Sigmoid colon (tissue), 6 donors: ENCODE measurements at regions not wholly inside any gene's neighbourhood (a gene's known extent, or its start where the extent isn't known, plus 50 kb on each side); places are given as distances from the start of the nearest gene placed in this dataset.

Source experiments
- DNase-seq: peaks from one replicate; pipeline ENCODE4 v3.0.0-alpha.2; 2019
- H3K27ac ChIP-seq, 4 donors: fragments of 200-600 bp; sonication (generic); one replicate each; pipeline ENCODE4 v1.5.1; 2016 to 2019; ENCODE audit warnings: mild to moderate bottlenecking in 1 of 4
- H3K27me3 ChIP-seq, 3 donors: fragments of 200-600 bp; sonication (generic); one replicate each; pipeline ENCODE4 v1.5.1; 2019; ENCODE audit warnings: mild to moderate bottlenecking in 1 of 3
- H3K36me3 ChIP-seq, 4 donors: fragments of 200-600 bp; sonication (generic); one replicate each; pipeline ENCODE4 v1.5.1; 2016 to 2019
- H3K4me1 ChIP-seq, 4 donors: fragments of 200-600 bp; sonication (generic); one replicate each; pipeline ENCODE4 v1.5.1; 2017 to 2019
- H3K4me3 ChIP-seq, 4 donors: fragments of 200-600 bp; sonication (generic); one replicate each; pipeline ENCODE4 v1.5.1; 2017 to 2019; ENCODE audit warnings: mild to moderate bottlenecking in 2 of 4, moderate library complexity in 1 of 4
- H3K9me3 ChIP-seq, 4 donors: fragments of 200-600 bp in 3 of 4; sonication (generic) in 3 of 4; one replicate each; pipeline versions ENCODE4 v1.5.1 to v1.6.1; 2013 to 2019
- CTCF ChIP-seq, 4 experiments: fragments of 450-650 bp in 3 of 4; fragments of 200-600 bp in 1 of 4; IDR thresholded peaks; one replicate each; pipeline ENCODE4 v1.5.1; 2016 to 2019; ENCODE audit warnings: antibody characterized with exemption in 4 of 4, mild to moderate bottlenecking in 3 of 4, moderate library complexity in 2 of 4
- EP300 ChIP-seq, 4 donors: sonication (generic); formaldehyde crosslinking; IDR thresholded peaks; one replicate each; pipeline ENCODE4 v1.6.1; 2017; ENCODE audit warnings: antibody characterized with exemption in 4 of 4
- POLR2A ChIP-seq, 2 donors: fragments of 450-650 bp; IDR thresholded peaks; one replicate each; pipeline ENCODE4 v1.6.1; 2016; ENCODE audit warnings: antibody characterized with exemption in 2 of 2, mild to moderate bottlenecking in 2 of 2, moderate library complexity in 2 of 2
- POLR2AphosphoS5 ChIP-seq, 4 donors: sonication (generic); formaldehyde crosslinking; IDR thresholded peaks; one replicate each; pipeline ENCODE4 v1.6.1; 2017; ENCODE audit warnings: antibody characterized with exemption in 4 of 4
- WGBS, 2 donors: extraction: QIAGEN DNeasy Blood & Tissue Kit; methylation state at CpG; one replicate each; pipeline ENCODE4 v1.1.7; 2013; 5-methylcytosine and 5-hydroxymethylcytosine counted together
- intact Hi-C: fragments of 100-400 bp; cut with DNase I; formaldehyde crosslinking; loops from one replicate; pipeline ENCODE4 v1.15.1; 2023
- donor health status: healthy with polysubstance abuse.
- donor health status: healthy.

- no peaks in the 10 kb centered on the region for H3K36me3 ChIP-seq
- no peak for DNase-seq
- H3K27me3 ChIP-seq, result no peaks in the 10 kb centered on the region
- intact Hi-C loops, result no loop called here
- no peaks in the 10 kb centered on the region for H3K4me1 ChIP-seq
- H3K9me3 ChIP-seq, result no peaks in the 10 kb centered on the region
- H3K4me3 ChIP-seq, result no peak overlapping the region
- no peak overlapping the region for H3K27ac ChIP-seq
- 81 to 87% methylated on average over 3 of the region's 3 CpGs for WGBS, 2 donors
- TF ChIP-seq POLR2AphosphoS5 (IDR thresholded peaks at IDR 0.05) (no peak), POLR2A (IDR thresholded peaks at IDR 0.05) (no peak), EP300 (IDR thresholded peaks at IDR 0.05) (no peak), CTCF (IDR thresholded peaks at IDR 0.05) (no peak)
Measured at GRCh38 chr4:152236519-152237056, 299.3 kb downstream of the FBXW7 start.

GRCh38 chr4:152235718-152236117 is 300.2 kb downstream of the FBXW7 start:
- no peak for DNase-seq
- H3K4me1 ChIP-seq, result no peaks in the 10 kb centered on the region
- no peak for TF ChIP-seq CTCF (IDR thresholded peaks at IDR 0.05)
- TF ChIP-seq POLR2A (IDR thresholded peaks at IDR 0.05), result no peak
- TF ChIP-seq EP300 (IDR thresholded peaks at IDR 0.05), result no peak
- TF ChIP-seq POLR2AphosphoS5 (IDR thresholded peaks at IDR 0.05), result no peak
- intact Hi-C loops, result no loop called here
- H3K9me3 ChIP-seq, result no peaks in the 10 kb centered on the region
- H3K36me3 ChIP-seq, result no peaks in the 10 kb centered on the region
- WGBS, 2 donors, result 91 to 94% methylated on average over 3 of the region's 3 CpGs
- H3K27ac ChIP-seq, result no peak overlapping the region
- H3K27me3 ChIP-seq, result no peaks in the 10 kb centered on the region
- no peak overlapping the region for H3K4me3 ChIP-seq

- Histone ChIP-seq H3K4me1 (no peaks in the 10 kb centered on the region), H3K27ac (no peak overlapping the region), H3K27me3 (no peaks in the 10 kb centered on the region), H3K9me3 (no peaks in the 10 kb centered on the region), H3K36me3 (no peaks in the 10 kb centered on the region), H3K4me3 (no peak overlapping the region)
- TF ChIP-seq POLR2A (IDR thresholded peaks at IDR 0.05) (no peak), POLR2AphosphoS5 (IDR thresholded peaks at IDR 0.05) (no peak), CTCF (IDR thresholded peaks at IDR 0.05) (no peak), EP300 (IDR thresholded peaks at IDR 0.05) (no peak)
- no peak for DNase-seq
- 92 to 93% methylated on average over 3 of the region's 3 CpGs for WGBS, 2 donors
- intact Hi-C loops, result no loop called here
Measured at GRCh38 chr4:152234571-152234970, 301.3 kb downstream of the FBXW7 start.

- intact Hi-C loops, result no loop called here
- 92 to 93% methylated on average over 2 of the region's 2 CpGs for WGBS, 2 donors
- Histone ChIP-seq H3K36me3 (no peaks in the 10 kb centered on the region), H3K27me3 (no peaks in the 10 kb centered on the region), H3K4me3 (no peak overlapping the region), H3K4me1 (no peaks in the 10 kb centered on the region), H3K27ac (no peak overlapping the region), H3K9me3 (no peaks in the 10 kb centered on the region)
- no peak for TF ChIP-seq POLR2AphosphoS5 (IDR thresholded peaks at IDR 0.05)
- no peak for TF ChIP-seq POLR2A (IDR thresholded peaks at IDR 0.05)
- DNase-seq, result no peak
Measured at GRCh38 chr4:152232271-152232670, 303.6 kb downstream of the FBXW7 start.

- no peaks in the 10 kb centered on the region for H3K9me3 ChIP-seq
- WGBS, 2 donors, result 88 to 93% methylated on average over 6 of the region's 6 CpGs
- intact Hi-C loops, result no loop called here
- no peaks in the 10 kb centered on the region for H3K4me1 ChIP-seq
- no peak overlapping the region for H3K27ac ChIP-seq
- no peaks in the 10 kb centered on the region for H3K36me3 ChIP-seq
- TF ChIP-seq POLR2A (IDR thresholded peaks at IDR 0.05) (no peak), POLR2AphosphoS5 (IDR thresholded peaks at IDR 0.05) (no peak)
- H3K27me3 ChIP-seq, result no peaks in the 10 kb centered on the region
- no peak for DNase-seq
- H3K4me3 ChIP-seq, result no peak overlapping the region
Measured at GRCh38 chr4:152229782-152230289, 306.1 kb downstream of the FBXW7 start.

- WGBS, 2 donors, result 98 to 100% methylated on average over 1 of the region's 1 CpG
- no peaks in the 10 kb centered on the region for H3K36me3 ChIP-seq
- H3K27ac ChIP-seq, result no peak overlapping the region
- H3K9me3 ChIP-seq, result no peaks in the 10 kb centered on the region
- no peaks in the 10 kb centered on the region for H3K27me3 ChIP-seq
- no peak for DNase-seq
- no peaks in the 10 kb centered on the region for H3K4me1 ChIP-seq
- intact Hi-C loops, result no loop called here
- no peak overlapping the region for H3K4me3 ChIP-seq
- no peak for TF ChIP-seq POLR2AphosphoS5 (IDR thresholded peaks at IDR 0.05)
- no peak for TF ChIP-seq EP300 (IDR thresholded peaks at IDR 0.05)
- TF ChIP-seq CTCF (IDR thresholded peaks at IDR 0.05), result no peak
- TF ChIP-seq POLR2A (IDR thresholded peaks at IDR 0.05), result no peak
Measured at GRCh38 chr4:152225680-152226079, 310.2 kb downstream of the FBXW7 start.
